B cell (primary cell): ENCODE measurements at regions not wholly inside any gene's neighbourhood (a gene's known extent, or its start where the extent isn't known, plus 50 kb on each side); places are given as distances from the start of the nearest gene placed in this dataset.

Experiments
- CTCF ChIP-seq: fragments of 200-600 bp; IDR thresholded peaks from one replicate; pipeline ENCODE4 v1.8.0; 2022; ENCODE audit warnings: antibody characterized with exemption, mild to moderate bottlenecking
- EZH2 ChIP-seq: IDR thresholded peaks from 2 replicates; pipeline ENCODE4 v1.6.1; 2012; ENCODE audit warnings: borderline replicate concordance, low read depth, mild to moderate bottlenecking, moderate library complexity, low read length; ENCODE audit not compliant: insufficient read depth, poor library complexity, severe bottlenecking

GRCh38 chr5:54668096-54668495 is 150.5 kb downstream of the SNX18 start:
- no peak for TF ChIP-seq CTCF
- TF ChIP-seq EZH2 = no peak
